ENCODE measurements at regions not wholly inside any gene's neighbourhood (a gene's known extent, or its start where the extent isn't known, plus 50 kb on each side); places are given as distances from the start of the nearest gene placed in this dataset.

- DNase-seq (ENCODE audit: low spot score) = no peak
Observed at GRCh38 chr9:118305331-118305730, 601.1 kb downstream of the TLR4 start.

DNA sequence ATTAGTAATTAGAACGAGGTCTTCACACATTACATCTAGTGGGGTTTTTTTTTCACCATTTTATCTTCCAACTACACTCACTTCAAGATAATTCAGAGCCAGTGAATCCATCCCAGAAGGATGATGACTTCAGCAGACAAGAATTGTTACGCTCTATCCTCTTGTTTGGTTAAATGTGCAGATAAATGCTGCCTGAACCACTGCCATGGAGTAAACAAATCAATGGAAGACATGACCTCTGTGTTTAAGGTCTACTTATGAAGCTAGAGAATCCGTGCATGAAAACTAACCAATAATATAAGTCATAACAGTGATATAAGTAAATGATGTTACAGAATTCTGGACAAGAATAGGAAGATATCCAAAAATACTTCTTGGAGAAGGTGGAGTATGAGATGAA lies 602.6 kb downstream of the TLR4 start:
- no peak for DNase-seq (ENCODE audit: low spot score)

DNA sequence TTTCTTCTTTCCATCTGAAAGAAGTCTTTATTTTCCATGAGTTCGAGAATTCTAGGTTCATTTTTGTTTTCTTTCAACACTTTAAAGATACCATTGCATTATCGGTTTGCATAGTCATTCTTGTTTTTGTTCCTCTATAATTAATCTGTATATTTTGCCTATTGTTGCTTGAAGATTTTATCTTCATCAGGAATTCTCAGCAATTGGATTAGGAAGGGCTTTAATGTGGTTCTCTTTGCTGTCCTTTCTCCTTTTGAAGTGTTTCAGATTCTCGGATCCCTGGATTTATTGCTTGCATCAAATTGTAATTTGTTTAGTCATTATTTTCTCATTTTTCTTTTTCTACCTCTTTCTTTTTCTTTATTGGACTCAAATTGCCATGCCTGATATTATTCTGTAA lies 609.8 kb downstream of the TLR4 start:
- no peak for DNase-seq (ENCODE audit: low spot score)

GRCh38 chr9:118316831-118317343 lies 612.7 kb downstream of the TLR4 start:
- no peak for DNase-seq (ENCODE audit: low spot score)

DNA sequence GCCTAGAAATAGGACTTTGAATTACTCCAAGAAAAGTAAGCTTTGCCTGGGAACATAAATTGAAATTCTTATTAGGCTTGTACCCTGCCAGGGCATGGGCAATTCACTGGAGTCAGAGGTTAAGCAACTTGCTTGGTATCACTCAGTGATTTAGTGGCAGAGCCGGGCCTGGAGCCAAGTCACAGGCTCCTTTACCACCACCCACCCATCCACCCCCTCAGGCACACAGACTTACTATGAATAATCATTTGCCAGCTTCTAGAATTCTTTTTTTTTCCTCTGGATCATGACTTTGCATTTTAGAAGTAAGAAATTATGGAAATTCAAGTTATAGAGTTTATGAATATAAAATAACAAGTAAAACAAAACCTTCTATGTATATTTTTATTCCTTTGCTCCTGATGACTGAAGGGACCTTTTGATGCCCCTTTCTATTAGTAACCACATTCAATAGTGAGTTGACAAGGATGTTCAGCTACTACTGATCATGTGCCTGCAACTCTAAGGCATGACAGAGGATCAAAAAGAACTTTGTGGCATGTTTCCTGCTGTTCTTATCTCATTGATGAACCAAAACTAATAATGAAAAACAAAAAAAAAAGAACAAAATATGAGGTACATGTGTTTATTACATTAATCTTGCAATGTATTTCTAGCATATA lies 614.7 kb downstream of the TLR4 start:
- no peak for DNase-seq (ENCODE audit: low spot score)

- no peak for DNase-seq (ENCODE audit: low spot score)
Observed at GRCh38 chr9:118321788-118322187, 617.6 kb downstream of the TLR4 start.

DNA sequence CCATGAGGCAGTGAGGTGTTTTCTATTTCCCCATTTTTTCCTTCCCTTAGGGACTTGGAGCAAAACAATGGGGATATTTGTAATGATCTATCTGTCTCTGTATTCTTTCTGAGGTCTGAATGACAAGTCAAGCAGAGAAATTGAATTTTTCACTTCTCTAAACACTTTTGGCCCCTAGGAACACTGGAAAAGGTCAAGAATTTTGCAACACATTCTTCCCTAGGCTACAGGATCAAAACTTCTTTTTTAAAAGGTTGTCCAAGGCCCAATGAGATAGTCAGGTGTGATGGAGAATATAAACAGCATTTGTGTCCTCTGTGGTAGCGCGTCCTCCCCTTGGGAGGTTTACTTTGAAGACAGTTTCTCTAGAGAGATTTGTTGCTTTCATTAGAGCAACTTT lies 620.5 kb downstream of the TLR4 start:
- DNase-seq (ENCODE audit: low spot score) = no peak

DNA sequence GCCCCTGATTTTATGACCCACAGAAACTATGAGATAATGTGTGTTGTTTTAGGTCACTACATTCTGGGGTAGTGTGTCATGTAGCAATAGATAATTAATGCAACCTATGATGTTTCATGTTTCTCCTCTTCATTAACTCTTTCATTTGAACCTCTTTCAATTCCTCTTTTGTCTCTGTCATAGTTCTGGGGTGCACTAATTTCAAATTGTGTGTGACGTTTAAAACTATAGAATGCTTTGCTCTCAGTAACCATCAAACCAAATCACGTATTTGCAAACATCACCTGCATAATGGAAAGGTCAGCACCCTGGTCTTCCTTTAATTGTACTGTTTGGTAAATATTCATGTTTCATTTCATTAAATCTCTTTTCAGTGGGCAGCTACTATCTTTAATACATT lies 621.6 kb downstream of the TLR4 start:
- DNase-seq (ENCODE audit: low spot score) = no peak

GRCh38 chr9:118326326-118326725 lies 622.1 kb downstream of the TLR4 start:
- no peak for DNase-seq (ENCODE audit: low spot score)

GRCh38 chr9:118330191-118330986 lies 626.2 kb downstream of the TLR4 start:
- DNase-seq (ENCODE audit: low spot score) = no peak

- no peak for DNase-seq (ENCODE audit: low spot score)
Observed at GRCh38 chr9:118331622-118332045, 627.4 kb downstream of the TLR4 start.

GRCh38 chr9:118336250-118336942 lies 632.2 kb downstream of the TLR4 start:
- no peak for DNase-seq (ENCODE audit: low spot score)

GRCh38 chr9:118336943-118337330 lies 632.7 kb downstream of the TLR4 start:
- DNase-seq (ENCODE audit: low spot score) = no peak

GRCh38 chr9:118360036-118360435 lies 655.8 kb downstream of the TLR4 start:
- DNase-seq (ENCODE audit: low spot score) = no peak

GRCh38 chr9:118362123-118362522 lies 657.9 kb downstream of the TLR4 start:
- no peak for DNase-seq (ENCODE audit: low spot score)

DNA sequence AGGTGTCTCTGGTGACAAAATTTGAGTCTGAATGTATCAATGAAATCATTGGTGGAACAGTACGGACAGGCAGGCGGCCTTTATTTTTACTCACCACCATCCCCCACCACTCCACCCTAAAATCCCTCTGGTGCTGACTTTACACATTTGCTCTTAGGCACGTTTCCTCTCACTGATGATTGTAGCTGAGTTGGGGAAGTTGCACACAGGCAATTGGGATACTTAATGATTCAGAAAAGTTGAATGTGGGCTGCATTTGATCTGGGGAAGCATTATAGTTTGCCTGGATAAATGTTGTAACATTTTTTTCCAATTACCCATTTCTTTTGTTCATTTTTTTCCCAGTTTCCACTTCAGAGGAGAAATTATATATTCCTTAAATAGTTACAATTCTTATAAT lies 658.4 kb downstream of the TLR4 start:
- no peak for DNase-seq (ENCODE audit: low spot score)

GRCh38 chr9:118364266-118365106 lies 660.3 kb downstream of the TLR4 start:
- no peak for DNase-seq (ENCODE audit: low spot score)

DNA sequence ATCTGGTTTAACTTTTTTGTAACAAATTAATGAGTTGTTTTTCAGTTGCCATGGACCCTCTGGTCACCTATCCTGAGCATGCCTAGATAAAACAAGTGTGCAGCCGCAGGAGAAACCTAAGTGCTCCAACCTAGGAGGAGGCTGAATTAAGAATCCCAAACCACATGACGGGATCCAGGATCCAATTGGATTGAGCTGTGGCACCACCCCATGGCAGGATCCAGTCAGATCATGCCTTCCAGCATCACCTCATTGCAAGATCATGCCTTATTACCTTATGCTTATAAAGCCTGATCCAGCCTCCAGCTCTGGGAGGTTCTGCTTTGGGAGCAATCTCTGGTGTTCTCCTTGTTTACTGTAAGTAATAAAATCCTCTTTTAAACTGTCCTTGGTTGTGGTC lies 662.0 kb downstream of the TLR4 start:
- no peak for DNase-seq (ENCODE audit: low spot score)

- DNase-seq (ENCODE audit: low spot score) = no peak
Observed at GRCh38 chr9:118367383-118367782, 663.2 kb downstream of the TLR4 start.

- DNase-seq (ENCODE audit: low spot score) = no peak
Observed at GRCh38 chr9:118384531-118385100, 680.4 kb downstream of the TLR4 start.

GRCh38 chr9:118395415-118395814 lies 691.2 kb downstream of the TLR4 start:
- DNase-seq (ENCODE audit: low spot score) = no peak

- DNase-seq (ENCODE audit: low spot score) = no peak
Observed at GRCh38 chr9:118401546-118401945, 697.3 kb downstream of the TLR4 start.

Data from CD4-positive, alpha-beta T cell treated with Interleukin-2 at 100 ng/mL for 4 hours (primary cell).